ENCODE measurements at regions not wholly inside any gene's neighbourhood (a gene's known extent, or its start where the extent isn't known, plus 50 kb on each side); places are given as distances from the start of the nearest gene placed in this dataset.
A peak's percentile ranks its signal among the peaks of the same experiment; 100 is the strongest.
"Not testable (repeated sequence)": the region's sequence is repeated elsewhere in the genome, so short reads cannot be mapped to it uniquely, and the experiment has no call there.

DNA sequence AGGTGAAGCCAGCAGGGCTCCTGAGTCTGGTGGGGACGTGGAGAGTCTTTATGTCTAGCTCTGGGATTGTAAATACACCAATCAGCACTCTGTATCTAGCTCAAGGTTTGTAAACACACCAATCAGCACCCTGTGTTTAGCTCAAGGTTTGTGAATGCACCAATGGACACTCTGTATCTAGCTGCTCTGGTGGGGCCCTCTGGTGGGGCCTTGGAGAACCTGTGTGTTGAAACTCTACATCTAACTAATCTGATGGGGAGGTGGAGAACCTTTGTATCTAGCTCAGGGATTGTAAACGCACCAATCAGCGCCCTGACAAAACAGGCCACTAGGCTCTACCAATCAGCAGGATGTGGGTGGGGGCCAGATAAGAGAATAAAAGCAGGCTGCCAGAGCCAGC is 240.6 kb upstream of the PTGER4 start:
- TF ChIP-seq, protein P1, sequence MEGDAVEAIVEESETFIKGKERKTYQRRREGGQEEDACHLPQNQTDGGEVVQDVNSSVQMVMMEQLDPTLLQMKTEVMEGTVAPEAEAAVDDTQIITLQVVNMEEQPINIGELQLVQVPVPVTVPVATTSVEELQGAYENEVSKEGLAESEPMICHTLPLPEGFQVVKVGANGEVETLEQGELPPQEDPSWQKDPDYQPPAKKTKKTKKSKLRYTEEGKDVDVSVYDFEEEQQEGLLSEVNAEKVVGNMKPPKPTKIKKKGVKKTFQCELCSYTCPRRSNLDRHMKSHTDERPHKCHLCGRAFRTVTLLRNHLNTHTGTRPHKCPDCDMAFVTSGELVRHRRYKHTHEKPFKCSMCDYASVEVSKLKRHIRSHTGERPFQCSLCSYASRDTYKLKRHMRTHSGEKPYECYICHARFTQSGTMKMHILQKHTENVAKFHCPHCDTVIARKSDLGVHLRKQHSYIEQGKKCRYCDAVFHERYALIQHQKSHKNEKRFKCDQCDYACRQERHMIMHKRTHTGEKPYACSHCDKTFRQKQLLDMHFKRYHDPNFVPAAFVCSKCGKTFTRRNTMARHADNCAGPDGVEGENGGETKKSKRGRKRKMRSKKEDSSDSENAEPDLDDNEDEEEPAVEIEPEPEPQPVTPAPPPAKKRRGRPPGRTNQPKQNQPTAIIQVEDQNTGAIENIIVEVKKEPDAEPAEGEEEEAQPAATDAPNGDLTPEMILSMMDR (conservative IDR thresholded peaks at IDR 0.05), result peak; percentile 10; the same call in 1 of the 2 replicates
- H3K27ac ChIP-seq, result not testable (repeated sequence)

DNA sequence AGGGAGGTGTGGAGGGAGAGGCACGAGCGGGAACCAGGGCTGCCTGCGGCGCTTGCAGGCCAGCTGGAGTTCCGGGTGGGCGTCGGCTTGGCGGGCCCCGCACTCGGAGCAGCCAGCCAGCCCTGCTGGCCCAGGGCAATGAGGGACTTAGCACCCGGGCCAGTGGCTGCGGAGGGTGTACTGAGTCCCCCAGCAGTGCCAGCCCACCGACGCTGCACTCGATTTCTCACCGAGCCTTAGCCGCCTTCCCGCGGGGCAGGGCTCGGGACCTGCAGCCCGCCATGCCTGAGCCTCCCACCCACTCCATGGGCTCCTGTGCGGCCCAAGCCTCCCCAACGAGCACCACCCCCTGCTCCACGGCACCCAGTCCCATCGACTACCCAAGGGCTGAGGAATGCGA is 241.1 kb upstream of the PTGER4 start:
- H3K27ac ChIP-seq, result not testable (repeated sequence)

DNA sequence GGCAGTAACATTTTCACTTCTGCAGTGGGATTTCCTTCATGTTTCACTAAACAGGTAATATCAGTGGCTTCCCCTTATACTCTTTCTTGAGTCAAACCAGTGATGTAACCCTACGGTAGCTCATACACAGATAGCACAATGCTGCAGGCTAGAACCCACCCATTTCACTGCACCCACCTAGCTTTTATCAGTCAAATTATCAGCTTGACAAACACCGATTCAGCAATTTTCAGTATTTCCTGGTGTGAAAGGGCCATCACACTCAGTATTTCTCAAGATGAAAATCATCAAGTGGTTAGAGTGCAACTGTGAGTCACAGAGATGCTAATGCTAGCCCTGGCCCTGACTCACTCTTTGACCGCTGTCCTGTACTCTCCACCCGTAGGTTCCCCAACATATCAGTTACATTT is 242.3 kb upstream of the PTGER4 start:
- no peak for TF ChIP-seq ZFX (IDR thresholded peaks at IDR 0.05)
- TF ChIP-seq, protein P1 (conservative IDR thresholded peaks at IDR 0.05), result no peak
- no peak overlapping the region for H3K27ac ChIP-seq

DNA sequence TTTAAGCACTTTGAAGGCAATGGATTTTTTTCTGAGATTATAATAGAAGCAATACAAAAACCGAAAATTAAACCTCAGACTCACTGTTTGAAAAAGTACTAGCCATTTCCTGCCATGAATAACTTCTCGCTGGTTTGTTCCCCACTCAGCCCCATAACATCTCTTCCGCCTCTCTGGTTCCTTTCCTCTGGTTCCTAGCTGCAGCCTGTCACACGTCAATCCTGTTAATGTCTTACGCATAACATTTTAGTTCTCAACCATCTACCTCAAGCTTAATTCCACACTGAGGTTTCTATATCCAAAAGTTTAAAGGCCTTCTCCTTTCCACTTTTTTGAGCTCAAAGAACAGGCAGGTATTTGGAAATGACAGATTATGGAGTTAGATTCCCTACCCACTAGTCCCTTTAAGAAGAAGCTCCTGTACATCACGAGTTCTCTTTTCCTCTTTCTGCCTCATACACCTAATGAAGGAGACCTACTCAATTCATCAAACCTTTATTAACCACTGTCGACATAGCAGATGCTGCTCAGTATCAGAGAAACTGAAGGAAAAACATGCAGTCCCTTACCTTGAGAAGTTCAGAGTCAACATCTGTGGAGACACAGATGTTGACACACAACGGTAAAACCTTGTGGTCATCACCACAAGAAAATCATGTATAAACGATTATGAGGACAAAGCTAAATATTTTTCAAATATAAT is 243.0 kb upstream of the PTGER4 start:
- no peak overlapping the region for H3K27ac ChIP-seq
- TF ChIP-seq, protein P1 (conservative IDR thresholded peaks at IDR 0.05), result no peak
- TF ChIP-seq ZFX (IDR thresholded peaks at IDR 0.05), result no peak

DNA sequence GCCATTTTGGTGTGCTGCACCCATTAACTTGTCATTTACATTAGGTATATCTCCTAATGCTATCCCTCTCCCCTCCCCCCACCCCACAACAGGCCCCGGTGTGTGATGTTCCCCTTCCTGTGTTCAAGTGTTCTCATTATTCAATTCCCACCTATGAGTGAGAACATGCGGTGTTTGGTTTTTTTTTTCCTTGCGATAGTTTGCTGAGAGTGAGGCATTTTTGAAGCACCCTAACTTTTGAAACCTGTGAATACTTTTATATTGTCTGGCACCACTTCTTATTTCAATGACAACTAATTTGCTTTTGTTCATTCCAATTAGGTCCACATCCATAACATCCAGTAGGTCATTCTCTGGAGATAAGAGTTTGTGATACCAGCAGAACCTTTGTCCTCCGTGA is 244.0 kb upstream of the PTGER4 start:
- H3K27ac ChIP-seq, result not testable (repeated sequence)

DNA sequence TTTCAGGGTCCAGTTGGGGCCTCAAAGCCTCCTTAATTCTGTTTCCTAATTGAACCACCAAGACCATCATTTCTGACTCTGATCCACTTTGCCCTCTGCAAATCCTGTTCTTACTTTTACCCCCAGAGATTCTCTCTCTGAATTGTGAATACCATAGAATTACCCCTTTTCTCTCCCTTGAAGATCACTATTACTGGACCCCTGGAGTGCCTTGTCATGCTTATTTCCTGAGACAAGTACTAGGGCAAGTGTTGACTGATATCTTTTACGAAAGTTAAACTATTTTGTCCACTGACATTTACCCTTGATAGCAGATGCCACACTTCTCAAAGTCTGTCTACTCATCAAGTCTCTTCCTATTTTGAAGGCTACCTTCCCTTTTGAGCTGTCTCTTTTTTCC is 246.9 kb upstream of the PTGER4 start:
- no peak overlapping the region for H3K27ac ChIP-seq
- no peak for TF ChIP-seq ZFX (IDR thresholded peaks at IDR 0.05)
- TF ChIP-seq, protein P1 (conservative IDR thresholded peaks at IDR 0.05), result no peak

DNA sequence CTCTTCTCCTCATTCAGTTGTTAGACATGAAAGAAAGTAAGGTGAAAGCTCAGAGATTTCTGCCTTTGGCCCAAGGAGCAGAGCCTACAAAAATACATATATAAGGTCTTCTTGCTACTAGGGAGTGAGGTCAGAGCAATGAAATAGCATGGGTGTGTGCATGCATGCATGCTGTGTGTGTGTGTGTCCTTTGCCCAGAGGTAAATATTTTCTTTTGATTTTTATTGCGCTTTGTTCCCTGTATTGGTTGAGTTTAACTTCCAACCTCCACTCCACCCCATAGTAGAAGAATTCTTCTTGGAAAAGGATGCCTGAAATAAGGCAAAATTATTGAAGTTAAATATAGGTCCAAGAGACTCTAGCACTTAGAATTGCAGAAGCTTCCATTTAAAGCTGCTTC is 248.0 kb upstream of the PTGER4 start:
- H3K27ac ChIP-seq, result no peak overlapping the region
- TF ChIP-seq, protein P1 (conservative IDR thresholded peaks at IDR 0.05), result no peak
- TF ChIP-seq ZFX (IDR thresholded peaks at IDR 0.05), result no peak

DNA sequence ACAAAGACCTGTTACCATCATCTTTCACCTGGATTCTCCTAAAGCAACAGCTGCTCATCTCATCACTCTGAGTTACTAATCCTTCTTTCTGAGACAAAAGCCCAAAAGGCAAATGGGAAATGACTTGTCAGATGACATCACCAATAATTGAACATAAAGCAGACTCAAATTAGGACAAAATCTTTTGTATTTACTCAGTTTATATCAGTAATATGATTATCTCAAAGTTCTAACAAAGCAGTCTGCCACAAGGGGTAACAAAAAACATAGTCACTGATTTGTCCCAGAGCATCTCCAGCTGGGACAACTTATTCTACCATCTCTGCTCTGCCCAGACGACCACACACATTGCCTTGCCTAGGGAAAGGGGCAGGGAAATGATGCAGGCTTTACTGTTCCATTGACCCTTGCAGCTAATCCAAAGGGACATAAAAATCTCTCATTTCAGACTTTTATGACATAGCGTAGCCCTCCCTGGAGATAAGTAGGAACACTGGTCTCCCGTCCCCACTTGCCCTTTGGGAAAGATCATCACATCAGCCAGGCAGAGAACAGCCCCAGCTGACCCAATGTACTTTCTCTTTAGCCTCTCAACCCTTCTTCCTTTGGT is 249.5 kb upstream of the PTGER4 start:
- H3K27ac ChIP-seq, result no peak overlapping the region; the same call in 1 of the 2 replicates
- no peak for TF ChIP-seq ZFX (IDR thresholded peaks at IDR 0.05)
- TF ChIP-seq, protein P1 (conservative IDR thresholded peaks at IDR 0.05), result no peak
